ENCODE measurements at regions not wholly inside any gene's neighbourhood (a gene's known extent, or its start where the extent isn't known, plus 50 kb on each side); places are given as distances from the start of the nearest gene placed in this dataset.

DNA sequence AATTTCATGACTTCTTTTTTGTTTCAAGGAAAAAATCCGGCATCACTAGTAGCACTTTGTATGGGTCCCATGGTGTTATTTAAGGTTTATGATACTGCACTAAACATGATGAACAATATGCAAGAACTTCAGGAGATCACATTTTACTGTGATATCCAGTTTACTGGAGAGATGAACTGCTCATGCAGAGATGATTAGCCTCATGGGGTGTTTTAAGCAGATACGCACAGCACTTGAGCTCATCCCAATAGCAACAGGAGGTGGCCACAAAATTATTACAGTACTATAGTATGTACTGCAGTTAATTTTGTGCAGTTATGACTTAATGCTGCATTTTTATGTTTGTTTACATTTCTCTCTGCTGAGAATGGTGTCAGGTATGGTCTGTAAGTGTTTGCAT, 303.7 kb upstream of the PCDH15 start:
- DNase-seq, result no peak

DNA sequence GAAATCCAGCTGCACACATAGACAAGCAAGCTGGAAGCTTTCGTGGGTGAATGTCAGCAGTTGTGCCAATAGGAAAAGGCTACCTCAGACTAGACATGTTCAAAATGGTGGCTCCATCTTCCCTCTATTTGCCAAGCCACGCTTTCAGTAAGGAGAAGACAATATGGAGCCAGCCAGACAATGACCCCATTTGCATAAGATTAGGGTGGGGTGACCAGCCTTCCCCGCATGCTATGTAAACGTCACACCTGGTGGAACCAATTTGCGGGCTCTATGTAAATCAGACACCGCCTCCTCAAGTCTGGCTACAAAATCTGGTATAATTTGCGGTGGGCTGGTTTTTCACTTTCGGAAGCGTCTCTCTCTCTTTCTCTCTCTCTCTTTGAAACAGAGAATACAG, 297.4 kb upstream of the PCDH15 start:
- DNase-seq, result no peak

DNA sequence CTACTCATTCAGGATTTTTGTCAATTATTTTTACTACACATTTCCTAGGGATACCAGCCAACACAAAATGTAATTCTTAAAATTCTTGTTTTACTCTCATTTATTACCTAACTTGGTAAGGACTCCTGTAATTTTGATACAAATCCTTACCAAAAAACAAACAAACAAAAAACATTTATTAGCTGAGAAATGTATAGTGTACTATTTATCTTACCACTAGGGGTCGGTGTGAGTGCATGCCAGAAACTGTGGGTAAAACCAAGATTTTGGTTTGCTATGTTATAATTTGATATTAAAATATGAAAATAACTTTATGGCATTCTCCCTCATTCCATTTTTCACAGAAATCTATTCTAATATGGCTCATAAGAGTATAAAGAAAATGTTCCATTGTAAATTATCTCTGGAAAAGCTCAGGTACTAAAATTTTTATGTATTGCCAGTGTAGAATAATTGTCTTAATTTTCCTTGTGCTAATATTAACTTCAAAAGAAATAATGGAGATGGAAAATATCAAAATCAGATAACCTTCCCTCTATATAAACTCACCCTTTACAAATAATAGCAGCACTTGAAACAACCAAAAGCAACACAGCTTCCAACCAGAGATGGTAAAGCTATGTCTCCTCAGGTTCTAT, 290.8 kb upstream of the PCDH15 start:
- DNase-seq, result no peak

DNA sequence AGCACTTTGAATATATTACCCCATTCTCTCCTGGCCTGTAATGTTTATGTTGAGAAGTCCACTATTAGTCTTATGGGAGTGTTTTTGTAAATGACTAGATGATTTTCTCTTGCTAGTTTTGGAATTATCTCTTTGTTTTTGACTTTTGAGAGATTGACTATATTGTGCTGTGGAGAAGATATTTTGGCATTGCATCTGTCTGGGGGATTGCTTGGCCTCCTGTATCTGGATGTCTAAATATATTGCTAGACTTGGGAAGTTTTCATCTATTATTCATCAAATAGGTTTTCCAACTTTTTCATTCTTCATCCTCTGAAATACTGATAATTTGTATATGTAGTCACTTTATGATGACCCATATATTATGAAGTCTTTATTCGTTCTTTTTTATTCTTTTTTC, 277.1 kb upstream of the PCDH15 start:
- no peak for DNase-seq

DNA sequence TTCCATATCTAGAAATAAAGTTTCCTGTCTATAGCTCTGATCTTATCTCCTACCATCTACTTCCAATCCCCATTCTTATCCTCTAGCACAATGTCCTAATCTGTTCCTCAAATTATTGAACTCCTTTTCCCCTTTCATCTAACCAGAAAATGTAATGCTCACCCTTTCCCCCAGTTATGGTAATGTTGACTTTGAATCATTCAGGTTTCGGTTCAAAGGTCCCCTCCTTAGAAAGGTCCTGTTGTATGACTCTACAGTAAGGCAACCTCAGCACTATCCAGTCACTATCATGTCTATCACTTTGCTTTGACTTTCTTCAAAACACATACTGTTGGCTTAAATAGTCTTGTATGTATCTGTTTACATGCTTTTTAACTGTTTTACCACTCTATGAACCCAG, 264.2 kb upstream of the PCDH15 start:
- DNase-seq, result no peak

DNA sequence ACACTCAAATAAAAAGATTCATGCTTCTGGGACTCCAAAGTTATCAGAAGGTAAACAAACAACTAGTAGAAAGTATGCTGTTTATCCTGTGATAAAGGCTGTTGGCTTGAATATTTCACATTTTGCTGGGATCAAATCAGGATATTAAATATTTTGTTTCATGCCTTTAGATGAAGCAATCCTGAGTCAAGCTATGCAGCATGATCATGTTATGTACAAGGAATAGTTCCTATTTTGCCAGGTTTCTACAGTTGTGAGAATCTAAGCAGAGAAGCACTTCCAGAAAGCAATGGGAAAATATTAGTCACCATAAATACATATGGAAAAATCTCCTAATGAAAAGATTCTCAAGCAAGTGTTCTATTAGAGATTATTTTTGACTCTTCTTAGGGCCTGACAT, 262.8 kb upstream of the PCDH15 start:
- DNase-seq, result no peak

DNA sequence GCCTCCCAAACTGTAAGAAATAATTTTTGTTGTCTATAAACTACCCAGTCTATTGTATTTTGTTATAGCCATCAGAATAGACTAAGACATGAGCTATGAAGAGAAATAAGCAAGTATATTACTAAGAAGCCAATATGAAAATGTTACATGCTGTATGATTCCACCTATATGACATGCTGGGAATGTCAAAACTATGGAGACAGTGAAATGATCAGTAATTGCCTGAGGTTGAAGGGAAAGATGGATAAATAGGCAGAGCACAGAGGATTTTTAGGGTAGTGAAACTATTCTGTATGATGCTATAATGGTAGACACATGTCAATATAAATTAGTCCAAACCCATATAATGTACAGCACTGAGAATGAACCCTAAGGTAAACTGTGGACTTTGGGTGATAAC, 261.3 kb upstream of the PCDH15 start:
- DNase-seq, result no peak

DNA sequence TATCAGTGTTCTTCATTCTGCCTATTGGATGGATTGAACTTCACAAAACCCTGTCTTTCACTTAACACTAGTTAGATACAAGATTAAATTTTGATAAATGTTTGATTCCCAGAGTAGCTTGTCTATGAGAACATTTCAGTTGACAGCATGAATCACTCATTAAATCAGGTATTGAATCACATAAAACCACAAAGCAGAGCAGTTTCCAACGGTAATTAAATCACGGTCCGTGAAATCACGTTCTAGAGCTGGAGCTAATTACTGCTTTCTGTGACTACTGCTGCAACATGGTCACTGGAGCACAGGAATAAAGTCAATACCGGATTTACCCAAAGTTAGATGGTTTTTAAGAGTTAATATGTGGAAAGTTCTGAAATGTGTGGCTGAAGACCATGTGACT, 257.8 kb upstream of the PCDH15 start:
- DNase-seq, result no peak

DNA sequence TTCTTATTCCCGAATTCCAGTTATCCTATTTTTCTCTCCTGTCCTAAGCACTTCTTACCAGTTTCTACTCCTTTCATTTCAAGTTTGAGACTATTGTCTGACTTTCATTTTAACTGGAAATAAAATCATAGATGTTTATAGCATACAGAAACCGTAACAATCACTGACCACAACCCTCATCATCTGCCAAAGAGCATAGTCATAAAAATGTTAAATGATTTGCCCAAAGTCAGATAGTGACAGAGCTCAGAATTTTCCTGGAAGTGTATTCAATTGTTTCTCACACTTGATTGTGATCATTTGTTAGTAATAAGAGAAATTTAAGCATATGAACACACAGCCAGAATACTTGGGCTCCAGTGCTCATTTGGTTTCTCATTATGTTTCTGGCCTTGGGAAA, 250.5 kb upstream of the PCDH15 start:
- no peak for DNase-seq

DNA sequence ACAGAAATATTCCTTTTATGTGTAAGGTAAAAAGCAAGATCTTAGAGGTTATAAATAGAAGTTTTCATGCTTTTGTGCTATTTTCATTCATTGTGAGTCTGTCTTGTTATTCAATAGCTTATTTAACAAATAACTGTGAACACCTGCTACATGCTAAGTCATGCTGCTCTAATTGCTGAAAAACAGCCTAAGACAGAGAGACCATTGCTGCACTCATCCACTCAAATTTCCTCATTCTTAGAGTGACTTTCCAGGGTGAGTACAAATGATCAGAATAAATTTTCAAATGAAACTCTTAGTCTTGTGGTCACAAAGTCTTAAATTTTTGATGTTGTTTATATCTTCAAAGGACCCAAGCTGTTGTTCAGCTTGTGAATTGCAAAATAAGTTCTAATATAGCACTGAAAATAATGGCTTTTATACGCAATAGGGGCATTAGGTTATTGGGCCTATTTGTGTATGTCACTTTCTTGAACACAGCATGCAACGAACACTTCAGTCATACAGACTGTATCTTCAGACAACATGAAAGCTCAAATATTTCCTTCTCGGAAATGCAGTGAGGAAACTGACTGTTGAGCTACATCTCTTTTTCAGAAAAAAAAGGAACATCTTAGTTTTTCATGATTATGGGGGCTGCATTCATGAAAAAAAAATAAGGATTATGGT, 247.9 kb upstream of the PCDH15 start:
- no peak for DNase-seq

DNA sequence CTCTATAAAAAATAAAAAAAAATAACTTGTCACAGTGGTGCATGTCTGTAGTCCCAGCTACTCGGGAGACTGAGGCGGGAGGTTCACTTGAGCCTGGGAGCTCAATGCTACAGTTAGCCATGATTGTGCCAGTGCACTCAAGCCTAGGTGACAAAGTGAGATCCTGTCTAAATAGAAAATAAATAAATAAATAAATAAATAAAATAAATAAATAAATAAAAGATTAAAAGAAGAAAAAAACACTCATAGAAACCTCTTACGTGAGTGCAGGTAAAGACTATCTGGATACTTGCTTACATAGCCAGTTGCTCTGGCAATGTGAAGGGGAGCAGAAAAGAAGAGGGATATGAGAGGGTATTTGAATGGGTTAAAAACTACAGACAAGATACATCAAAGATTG, 242.5 kb upstream of the PCDH15 start:
- DNase-seq, result no peak

DNA sequence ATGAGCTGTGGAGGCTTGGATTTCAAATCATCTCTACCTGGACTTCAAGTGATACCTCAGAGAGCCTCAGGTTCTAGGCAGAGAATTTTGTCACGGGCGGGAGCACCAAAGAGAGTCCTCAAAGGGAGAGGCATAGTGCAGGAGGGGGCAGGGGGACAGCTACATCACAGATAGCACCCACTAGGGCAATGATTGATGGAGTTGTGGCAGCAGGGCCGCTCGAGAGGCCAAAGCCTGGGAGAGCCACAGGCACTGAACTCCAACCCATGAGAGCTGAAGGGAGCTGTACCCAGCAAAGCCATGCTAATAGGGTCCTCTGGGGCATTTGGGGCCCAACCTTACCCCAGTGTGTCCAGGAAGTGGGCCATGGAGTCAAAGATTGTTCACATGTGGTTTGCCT, 232.0 kb upstream of the PCDH15 start:
- no peak for DNase-seq

DNA sequence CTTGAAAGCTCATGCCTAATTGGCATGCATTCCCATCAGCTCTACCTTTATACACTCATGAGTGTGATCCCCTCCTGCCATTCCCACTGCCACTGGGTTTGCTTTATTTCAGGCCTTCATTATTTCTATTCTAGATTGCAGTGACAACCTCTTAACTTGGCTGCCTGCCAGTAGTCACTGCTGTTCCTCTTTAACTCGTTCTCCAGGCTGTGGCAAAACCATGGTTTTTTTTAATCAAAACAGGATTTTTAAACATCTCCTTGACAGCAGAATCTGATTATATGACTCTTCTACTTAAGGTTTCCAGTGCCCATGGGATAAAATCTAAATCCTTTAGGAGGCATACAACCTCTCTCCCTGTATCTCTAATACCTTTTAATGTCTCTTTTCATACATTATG, 223.7 kb upstream of the PCDH15 start:
- DNase-seq, result no peak

DNA sequence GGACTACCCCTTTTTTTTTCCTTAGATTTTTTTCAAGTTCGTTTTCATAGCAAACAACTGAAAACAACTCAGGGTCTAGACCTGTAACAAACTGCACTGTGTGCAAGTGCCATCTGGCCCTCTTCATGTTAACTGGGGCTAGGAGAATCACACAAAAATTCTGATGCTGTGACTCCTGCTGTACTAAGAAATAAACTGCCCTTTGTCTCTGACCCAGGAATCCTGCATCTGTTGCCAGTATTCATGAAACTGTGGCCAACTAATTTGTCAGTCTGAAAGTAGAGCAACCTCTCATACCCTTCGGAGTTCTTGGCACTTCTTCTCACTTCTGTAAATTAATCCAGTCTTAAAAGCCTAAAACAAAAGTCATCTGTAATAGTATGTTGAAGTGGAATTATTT, 218.4 kb upstream of the PCDH15 start:
- peak; percentile 24 for DNase-seq

DNA sequence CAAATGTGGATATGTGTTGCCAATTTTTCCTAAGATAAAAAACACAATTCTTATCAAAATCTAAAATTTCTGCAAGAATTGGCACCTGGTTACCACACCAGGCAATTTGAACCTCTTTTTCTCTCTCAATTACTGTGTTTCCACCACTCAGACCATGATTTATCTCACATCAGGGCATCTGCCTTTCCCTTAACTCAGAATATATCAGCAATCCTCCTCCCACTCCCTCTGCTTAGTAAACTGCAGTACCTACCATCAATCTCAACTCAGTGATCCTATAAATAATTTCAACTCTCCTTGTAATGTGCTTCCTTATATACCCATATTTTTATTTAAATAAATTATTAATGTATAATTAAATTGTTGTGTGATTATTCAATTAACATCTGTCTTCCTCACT, 212.3 kb upstream of the PCDH15 start:
- DNase-seq, result no peak

DNA sequence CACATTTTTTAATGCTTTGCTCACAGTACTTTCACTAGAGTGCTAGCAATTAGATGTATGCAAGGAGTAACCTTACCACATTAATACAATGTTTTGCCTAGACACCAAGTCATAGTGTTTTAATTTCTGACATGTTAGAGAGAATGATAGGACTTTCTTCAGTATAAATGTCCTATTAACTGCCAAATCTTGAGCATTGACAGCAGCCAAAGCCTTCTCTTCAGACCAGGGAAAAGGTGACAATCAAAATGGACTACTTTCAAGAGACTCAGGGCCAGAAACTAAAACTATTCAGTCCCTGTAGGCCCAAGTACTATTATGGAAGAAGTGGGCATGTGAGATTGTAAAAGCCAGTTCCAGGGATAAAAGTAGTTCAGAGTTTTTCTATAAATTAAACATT, 201.4 kb upstream of the PCDH15 start:
- DNase-seq, result no peak

DNA sequence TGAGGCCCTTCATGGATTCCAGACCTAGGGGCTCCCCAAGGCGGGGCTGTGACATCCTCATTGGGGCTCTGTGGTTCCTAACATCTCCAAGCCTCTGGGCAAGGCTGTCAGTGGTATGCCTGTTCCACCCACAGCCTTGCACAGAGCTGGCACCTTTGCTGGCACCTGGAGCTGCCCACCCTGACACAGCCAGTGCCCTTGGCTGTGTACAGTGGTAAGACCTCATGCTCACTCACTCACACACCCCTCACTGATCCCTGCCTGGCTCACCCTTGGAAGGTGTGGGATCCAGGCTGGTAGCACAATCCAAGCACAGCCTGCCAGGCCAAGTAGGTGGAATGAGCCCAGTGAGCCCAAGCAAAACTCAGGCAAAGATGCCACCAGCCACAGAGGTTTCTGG, 200.4 kb upstream of the PCDH15 start:
- no peak for DNase-seq

DNA sequence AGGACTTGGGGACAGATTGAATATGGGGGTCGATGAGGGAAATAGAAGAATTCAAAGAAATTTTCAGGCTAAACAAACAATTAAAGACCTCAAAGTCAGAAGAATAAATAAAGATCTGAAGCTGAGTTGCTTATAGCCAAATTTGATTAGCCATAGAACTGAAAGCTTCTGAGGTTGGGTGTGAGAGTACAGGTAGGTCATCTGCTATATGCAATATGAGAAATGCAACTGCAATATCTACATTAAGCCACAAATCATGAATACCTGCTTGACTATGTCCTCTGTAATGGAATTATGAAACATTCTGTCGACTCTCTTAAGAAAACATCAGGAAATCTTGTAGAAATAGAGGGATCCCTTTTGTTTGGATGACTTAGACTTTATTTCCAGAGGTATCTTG, 192.1 kb upstream of the PCDH15 start:
- no peak for DNase-seq

DNA sequence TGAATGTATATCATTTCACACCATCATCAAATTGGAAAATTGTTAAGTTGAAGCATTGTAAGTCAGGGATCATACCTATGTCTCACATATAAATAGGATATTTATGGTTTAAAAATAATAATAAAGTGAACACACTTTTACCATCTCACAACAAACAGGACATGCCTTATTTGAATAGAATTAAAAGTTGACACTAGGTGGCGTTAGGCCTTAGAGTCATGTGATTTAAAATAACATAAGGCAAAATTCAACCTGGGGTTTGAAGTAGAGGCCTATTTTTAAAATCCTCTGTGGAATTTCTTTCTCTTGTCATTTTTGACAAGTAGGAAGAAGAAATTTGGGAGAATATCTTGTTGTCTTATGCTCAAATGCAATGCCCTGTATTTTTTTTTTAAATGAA, 184.7 kb upstream of the PCDH15 start:
- DNase-seq, result no peak

DNA sequence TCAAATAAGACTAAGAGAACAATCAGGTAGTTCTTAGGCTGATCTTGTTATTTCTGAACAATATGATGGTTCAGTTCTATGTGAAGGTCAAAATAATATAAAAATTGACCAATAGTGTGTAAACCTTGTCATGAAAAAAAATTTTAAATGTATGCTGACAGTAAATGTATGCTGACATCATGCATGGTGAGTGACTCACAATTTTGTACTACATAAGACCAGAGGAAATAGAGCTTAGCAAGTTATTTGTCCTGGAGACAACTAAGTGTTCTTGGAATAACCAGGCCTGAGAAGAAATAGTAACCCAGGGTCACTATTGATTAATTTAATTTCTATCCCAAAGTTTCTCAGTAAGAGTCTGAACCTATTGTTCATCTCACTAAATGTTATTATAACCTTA, 182.2 kb upstream of the PCDH15 start:
- DNase-seq, result no peak

DNA sequence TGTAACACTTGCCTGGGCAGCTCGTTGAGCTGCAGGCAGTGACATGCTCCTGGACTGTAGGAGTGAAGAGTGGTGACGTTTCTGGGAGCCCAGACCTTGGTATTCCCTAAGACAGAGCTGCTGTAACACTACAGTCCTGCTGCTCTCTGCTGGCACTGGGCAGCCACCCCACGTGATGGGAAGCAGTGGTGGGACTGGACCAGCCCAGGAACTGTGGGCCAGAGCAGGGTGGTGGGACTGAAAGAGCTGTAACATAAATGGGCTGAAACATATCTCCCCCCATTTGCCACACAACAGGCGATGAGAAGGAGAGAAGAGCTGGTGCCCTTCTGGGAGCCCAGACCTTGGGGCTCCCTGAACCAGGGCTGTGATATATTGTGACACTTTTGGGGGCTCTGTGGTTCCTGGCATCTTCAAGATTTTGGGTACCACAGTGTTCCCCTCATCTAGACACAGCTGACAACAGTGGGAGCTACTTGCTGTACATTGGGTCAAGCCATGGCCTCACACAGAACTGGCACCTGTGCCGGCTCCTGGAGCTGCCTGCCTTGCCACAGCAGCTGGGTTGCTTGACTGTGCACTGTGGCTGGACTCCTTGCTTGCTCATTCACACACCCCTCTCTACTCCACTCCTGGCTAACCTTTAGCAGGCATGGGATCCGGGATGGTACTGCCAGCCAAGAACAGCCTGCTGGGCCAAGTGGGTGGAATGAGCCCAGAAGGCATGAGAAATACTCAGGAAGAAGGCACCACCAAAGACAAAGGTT, 161.3 kb upstream of the PCDH15 start:
- DNase-seq, result no peak

DNA sequence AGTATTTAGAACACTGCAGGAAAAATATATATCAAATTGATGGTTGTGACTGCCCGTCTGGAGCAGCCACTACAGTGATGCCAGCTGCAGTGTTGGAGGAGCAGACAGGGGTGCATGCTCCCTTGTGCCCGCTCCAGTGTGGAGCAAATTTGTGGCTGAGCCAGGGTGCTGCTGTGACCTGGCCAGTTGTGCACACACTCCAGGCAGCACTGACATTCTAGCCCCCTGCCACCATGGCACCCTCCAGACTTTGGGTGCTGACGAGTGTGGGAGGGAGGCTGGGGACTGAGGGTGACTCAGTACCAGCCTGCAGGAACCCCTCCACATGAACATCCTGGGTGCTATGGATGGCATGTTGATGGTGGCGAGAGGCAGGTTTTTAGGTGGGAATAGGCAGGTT, 160.0 kb upstream of the PCDH15 start:
- DNase-seq, result no peak

DNA sequence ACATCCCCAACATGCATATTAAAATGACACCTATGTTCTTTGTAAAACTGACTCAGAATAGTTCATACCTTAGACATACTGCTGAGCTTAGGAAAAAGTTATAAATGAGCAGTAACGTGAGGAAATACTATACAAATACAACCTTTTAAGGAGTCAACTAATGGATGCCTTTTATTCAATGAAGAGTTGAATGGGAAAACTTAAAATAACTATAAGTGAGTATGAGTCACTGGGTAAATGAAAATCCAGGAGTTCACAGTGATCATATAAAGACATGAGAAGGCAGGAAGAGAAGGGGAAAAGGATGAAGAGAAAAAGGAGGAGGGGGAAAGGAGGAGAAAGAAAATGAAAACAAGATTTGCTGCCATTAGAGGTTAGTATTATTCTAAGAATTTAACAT, 157.8 kb upstream of the PCDH15 start:
- DNase-seq, result no peak

DNA sequence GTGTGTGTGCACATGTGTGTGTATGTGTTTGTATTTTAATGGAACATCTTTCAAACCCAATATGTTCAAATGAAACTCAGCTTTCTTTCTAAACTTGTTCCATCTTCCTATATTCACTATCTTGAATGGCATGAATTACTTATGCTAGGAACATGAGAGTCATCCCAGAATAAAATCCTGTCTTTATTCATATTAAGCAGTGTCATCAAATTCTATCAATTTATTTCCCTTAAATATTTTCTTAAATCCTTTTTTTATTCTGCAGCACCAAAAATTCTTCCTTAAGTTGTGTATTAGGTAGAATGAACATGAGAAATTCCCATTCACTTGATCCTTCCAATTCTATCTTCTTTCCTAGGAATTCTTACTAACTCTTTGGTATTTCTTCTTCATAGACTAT, 146.6 kb upstream of the PCDH15 start:
- no peak for DNase-seq

DNA sequence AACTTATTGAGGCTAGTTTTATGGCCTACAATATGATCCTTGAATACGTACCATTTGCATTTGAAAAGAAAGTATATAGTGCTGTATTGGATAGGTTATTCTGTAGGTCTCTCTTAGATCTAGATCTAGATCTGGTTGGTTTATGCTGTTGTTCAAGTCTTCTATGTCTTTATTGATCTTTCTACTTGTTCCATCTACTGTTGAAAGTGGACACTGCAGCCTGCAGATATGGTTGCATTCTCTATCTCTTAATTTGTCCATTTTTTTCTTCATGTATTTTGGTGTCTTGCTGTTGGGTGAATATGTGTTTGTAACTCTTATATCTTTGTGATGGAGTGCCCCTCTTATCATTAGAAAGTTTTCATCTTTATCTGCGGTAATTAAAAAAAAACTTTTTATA, 139.4 kb upstream of the PCDH15 start:
- DNase-seq, result no peak

Data from right hindlimb (tissue), 1 donor.